ENCODE measurements at regions not wholly inside any gene's neighbourhood (a gene's known extent, or its start where the extent isn't known, plus 50 kb on each side); places are given as distances from the start of the nearest gene placed in this dataset.
"Not testable (repeated sequence)": the region's sequence is repeated elsewhere in the genome, so short reads cannot be mapped to it uniquely, and the experiment has no call there.

DNA sequence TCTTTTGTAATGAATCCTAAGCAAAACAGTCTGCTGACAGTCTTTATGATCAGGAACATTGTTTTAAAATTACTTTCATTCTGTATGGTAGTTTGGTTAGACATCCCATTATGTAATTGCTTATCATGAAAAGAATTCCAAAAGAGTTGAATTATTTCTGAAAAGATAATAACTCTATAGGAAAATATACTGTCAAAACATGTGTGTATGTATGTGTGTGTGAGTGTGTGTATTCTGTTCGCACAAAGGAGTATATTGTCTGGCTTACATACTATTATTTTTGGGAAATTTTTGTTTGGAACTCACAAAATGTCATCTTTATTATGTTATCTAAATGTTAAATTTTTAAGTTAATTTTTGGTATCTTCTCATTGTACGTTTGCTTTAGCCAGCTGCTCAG, 1075.9 kb downstream of the ZPLD1 start:
- DNase-seq = no peak

DNA sequence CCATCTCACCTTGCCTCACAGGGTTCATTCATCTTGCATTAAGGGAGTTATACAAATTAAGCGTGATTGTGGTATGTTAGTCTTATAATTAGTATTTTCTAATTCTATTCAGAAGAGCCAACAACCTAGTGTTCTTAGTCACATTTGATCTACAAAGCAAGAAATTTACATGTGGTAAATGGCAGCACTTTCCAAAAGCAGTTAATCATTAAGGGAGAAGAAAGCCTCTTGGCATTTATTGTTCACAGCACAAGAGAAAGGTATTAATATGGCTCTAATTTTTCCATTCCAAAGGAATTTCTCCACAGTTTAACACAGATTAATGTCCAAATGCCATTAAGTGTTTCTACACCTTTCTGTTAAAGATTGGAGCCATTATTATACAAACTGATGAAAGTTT, 1077.1 kb downstream of the ZPLD1 start:
- DNase-seq = no peak

DNA sequence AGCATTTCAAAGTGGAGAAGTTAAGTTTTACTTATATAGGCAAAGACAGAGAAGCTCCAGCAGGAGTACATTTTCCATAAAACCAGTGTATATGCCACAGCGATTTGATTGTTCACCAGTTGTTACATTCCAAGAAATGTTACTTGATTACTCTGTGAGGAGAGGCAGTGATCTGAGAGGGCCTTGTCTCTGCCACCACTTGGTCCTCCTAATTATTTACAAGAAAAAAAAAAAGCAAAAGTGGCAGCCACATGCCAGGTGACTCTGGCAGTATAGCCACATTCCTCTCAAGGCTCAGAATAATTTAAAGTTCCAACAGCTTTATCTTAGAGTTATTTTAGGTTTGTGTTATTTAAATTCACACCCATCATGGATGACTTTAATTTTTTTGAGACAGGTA, 1077.8 kb downstream of the ZPLD1 start:
- no peak for DNase-seq

DNA sequence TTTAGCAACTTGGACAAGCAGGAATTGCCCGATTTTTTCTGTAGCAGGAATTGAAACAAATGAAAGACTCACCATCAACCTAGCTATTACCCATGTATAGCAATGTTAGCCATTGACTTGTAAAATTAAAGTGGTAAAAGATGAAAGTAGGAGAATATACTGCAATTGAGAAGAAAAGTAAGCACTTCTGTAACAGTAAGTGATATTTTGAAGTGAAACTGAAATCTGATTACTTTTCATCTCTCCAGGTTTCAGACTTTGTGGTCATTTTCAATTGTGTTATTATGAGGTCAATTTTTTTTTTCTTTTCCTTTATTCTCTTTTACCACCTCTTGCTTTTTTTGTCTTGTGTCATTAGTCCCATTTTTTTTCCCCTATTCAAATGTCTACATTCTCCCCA, 1078.2 kb downstream of the ZPLD1 start:
- no peak for DNase-seq

DNA sequence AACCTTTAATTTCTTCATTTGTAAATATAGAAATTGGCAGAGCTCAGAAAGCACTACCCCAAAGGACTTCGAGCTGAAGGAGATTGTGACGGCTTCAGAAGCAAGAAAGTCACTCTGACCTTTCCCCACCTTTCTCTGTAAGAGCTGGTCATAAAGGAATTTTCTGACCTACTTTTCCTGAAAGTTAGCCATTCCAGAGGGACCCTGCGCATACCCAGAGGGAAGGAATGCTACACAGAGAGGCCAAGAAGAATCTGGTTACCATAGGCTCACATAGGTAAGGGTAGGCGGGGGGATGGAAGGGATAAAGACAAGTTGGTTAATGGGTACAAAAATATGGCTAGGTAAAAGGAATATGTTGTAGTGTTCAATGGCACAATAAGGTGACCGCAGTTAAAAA, 1080.3 kb downstream of the ZPLD1 start:
- DNase-seq = no peak

DNA sequence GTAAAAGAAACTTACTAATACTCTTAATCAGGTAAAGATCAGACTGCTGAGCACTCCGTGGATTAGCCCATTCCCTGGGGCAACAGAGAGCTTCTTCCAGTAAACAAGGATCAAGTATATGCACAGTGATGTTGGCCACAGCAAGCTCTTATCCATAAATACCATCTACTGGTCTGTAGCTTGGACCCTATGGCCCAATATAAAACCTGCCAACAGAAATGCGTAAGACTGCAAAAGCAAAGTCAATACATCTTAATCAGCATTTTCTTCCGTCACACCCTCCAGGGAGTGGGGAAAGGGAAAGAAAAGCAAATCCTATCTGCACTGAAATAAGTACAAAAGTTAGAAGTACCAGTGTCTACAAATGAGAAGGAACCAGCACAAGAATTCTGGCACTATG, 1082.1 kb downstream of the ZPLD1 start:
- DNase-seq = no peak

DNA sequence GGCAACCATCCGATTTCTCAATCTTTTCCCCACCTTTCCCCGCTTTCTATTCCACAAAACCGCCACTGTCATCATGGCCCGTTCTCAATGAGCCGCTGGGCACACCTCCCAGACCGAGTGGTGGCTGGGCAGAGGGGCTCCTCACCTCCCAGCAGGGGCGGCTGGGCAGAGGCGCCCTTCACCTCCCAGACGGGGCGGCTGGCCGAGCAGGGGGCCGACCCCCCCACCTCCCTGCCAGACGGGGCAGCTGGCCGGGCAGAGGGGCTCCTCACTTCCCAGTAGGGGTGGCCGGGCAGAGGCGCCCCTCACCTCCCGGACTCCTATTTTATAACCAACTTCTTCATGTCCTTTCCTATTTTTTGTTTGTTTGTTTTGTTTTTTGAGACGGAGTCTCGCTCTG, 1096.5 kb downstream of the ZPLD1 start:
- not testable (repeated sequence) for DNase-seq

DNA sequence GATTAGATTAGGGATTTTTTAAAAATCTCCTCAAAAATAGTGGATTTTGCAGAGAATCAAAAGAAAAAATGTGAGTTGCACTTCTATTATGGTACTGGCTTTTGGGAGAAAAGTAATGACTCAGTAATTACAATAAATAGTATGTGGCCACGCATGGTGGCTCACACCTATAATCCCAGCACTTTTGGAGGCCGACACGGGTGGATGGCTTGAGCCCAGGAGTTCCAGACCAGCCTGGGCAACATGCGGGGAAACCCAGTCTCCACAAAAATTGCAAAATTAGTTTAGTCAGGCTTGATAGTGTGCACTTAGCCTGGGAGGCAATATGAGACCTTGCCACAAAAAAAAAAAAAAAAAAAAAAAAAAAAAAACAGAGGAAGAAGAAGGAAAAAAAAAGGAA, 1098.2 kb downstream of the ZPLD1 start:
- DNase-seq = no peak

DNA sequence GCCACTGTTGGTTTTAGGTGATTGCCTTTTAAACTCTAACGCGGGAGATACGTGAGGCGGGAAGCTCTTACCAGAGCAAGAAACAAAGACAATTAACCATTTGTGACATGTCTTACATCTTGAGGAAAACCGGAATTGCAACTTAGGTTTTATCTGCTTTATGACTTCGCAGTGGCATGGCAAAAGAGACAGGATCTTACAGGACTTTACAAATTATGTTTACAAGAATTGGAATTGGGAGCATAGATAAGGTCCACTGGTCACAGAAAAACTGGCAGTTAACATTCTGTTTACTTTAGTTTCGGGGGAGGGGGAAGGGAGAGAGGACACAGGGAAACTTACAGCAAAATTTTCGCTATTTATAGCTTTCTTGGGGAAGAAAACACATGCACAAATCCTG, 1119.6 kb downstream of the ZPLD1 start:
- DNase-seq = no peak

DNA sequence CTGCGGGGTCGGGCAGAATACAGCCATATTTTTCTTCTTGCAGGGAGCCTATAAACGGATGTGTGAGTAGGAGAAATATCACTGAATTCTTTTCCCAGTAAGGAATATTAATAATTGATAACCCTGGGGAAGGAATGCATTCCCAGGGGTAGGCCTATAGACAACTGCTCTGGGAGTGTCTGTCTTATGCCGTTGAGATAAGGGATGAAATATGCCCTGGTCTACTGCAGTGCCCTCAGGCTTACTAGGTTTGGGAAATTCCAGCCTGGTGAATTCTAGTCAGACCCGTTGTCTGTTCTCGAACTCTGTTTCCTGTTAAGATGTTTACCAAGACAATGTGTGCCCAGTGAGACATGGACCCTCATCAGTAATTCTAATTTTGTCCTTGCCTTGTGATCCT, 1129.3 kb downstream of the ZPLD1 start:
- DNase-seq = not testable (repeated sequence)

DNA sequence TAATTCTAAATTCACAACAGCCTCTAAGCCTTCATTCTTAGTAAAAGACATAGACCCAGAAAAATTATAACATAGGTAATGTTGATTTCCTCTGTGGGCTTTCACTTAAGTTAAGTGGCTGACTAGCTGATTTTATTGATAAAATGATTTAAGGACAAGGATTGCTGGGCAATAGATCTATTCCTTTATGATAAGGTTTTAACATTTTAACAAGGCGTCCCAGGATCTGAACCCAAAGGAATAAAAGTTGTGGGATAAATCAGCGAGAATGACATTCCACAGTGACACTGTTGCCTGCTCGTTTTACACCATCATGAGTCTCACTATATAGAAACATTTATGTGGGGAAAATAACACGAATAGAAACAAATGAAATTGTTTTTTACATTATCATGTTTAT, 1151.0 kb downstream of the ZPLD1 start:
- no peak for DNase-seq

DNA sequence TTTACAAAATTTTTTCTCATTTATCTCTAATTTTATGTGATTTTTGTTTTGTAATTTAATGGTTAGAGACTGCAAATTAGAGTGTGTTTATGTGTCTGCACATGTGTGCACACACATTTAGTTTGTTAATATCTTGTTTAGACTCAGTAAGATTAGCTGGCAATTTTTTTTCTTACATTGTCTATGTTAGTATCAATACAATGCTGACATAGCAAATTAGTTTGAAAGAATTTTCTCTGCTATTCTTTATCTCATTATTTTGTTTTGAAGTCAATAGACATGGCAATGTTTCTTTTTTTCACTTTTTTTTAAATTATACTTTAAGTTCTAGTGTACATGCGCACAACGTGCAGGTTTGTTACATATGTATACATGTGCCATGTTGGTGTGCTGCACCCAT, 1155.0 kb downstream of the ZPLD1 start:
- no peak for DNase-seq

DNA sequence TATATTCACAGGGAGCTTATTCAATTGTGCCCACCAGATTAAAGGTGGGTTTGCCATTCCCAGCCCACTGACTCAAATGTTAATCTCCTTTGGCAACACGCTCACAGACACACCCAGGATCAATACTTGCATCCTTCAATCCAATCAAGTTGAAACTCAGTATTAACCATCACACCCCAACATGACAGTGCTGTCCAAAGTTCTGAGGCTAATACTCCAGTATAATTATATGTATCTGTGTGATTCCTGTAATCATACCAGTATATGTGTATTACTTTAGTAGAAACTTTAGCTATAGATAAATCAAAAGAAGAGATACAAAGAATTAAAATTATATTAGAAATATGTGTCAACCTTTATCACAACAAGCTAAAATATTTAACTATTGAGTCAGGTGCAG, 1166.0 kb downstream of the ZPLD1 start:
- no peak for DNase-seq

DNA sequence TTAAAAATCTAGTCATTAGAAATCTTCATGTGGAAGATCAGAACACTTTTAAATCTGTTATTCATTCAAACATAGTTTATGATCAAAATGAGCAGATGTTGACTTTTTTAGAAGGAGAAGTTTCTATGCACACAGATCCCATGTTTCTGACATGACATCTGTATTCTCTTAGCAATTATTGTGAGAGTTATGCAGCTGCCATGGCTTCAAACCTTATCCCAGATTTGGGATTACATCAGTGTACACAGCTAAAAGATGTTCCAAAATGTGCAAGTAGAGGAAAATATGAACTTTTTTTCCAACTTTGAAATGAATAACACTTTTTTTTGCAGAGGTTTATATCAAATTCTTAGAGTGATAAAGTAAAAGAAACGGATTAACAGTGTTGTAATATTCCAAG, 1166.9 kb downstream of the ZPLD1 start:
- DNase-seq = no peak

DNA sequence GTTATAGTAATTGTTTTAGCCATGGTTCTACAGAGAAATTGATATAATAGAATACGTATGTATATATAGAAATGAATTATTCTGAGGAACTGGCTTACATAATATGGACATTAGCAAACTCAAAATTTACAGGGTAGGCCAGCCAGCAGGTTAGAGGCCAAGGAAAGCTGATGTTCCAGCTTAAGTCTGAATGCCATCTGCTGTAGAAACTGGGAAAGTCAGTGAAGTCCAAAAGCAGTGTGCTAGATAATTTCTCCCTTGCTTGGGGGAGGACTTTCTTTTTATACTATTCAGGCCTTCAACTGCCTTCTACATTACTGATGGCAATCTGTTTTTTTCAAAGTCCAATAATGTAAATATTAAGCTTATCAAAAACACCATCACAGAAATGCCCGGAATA, 1174.7 kb downstream of the ZPLD1 start:
- DNase-seq = peak; percentile 1

DNA sequence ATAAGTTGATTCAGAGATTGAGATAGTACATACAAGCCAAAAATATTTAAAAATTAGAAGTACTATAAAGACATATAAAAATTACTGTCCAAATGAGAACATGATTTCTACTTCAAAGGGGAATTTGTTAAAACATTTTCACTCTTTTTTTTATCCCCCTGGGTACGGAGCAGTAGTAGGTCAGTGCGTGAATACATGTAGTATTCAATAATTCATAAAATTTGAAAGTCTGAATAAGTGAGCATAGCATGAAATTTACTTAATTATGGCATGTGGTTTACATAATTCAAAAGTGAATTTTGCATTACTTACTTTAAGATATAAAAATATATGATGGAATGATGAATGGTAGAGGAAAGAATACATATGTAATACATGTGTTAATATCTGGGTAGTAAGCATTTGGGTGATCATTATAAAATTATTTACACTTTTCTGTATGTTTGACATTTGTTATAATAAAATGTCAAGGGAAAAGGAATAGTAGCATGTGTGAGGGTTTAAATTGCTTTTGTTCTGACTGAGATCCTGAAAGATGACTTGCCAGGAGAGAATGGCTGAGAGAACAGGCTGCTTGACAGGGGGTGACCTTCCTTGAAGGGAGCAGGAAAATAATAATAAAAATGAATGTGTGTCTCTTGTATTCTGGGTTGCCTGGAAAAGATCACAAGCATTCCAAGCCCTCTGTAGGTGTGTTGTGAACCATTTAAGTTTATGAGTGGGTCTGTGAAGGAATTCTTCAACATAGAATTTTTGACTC, 1178.8 kb downstream of the ZPLD1 start:
- DNase-seq = no peak

DNA sequence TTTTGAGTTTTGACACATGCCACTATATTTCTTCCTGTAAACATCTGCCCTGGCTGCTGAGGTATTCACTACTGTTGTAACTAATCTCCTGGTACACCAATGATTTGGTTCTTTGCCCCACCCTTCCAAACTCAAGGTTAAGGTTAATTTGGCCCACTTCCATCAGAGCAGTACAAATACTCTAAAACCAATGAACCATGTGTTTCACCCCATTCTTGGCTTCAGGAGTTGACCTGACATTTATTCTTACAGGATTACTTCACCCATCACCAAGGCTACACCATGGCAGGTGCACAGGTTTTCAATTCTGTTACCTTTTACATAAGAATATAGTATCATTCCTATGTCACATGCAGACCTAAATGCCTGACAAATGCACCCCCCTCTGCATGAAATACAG, 1179.9 kb downstream of the ZPLD1 start:
- no peak for DNase-seq

DNA sequence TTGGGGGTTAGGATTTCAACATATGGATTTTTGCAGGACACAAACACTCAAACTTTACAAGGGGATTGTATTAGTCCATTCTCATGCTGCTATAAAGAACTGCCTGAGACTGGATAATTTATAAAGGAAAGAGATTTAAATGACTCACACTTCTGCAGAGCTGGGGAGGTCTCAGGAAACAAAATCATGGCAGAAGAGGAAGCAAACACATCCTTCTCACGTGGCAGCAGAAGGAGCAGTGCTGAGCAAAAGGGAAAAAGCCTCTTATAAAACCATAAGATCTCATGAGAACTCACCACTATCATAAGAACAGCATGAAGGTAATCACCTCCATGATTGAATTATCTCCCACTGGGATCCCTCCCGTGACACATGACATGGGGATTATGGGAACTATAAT, 1183.1 kb downstream of the ZPLD1 start:
- no peak for DNase-seq

DNA sequence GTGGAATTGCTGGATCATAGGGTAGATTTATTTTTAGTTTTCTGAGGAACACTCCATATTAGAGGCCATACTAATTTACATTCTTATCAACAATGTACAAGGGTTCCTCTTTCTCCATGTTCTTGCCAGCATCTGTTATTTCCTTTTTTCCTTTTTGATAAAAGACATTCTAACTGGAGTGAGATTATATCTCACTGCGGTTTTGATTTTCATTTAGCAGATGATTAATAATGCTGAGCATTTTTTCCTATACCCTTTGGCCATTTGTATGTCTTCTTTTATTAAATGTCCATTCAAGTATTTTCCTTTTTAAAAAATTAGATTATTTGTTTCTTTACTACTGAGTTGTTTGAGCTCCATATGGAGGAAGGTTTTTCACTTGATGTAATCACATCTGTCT, 1189.5 kb downstream of the ZPLD1 start:
- no peak for DNase-seq

DNA sequence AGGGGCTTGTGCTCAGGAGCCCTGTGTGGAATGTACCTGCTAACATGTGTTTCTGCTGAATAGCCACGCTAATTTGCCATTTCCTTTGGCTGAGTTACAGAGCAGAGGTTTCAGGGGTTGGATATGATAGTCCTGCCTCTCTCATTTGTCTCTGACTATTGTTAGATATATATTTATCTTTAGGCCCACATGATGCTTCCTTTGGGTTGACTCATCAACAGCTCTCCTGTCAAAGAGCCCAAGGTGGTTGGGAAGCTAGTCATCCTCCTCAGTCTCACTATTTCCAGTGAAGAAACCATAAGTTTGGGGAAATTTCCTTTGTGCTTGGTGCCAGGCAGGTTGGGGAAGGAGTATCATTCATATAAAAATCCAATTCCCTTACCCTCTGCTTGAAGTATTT, 1194.6 kb downstream of the ZPLD1 start:
- no peak for DNase-seq

DNA sequence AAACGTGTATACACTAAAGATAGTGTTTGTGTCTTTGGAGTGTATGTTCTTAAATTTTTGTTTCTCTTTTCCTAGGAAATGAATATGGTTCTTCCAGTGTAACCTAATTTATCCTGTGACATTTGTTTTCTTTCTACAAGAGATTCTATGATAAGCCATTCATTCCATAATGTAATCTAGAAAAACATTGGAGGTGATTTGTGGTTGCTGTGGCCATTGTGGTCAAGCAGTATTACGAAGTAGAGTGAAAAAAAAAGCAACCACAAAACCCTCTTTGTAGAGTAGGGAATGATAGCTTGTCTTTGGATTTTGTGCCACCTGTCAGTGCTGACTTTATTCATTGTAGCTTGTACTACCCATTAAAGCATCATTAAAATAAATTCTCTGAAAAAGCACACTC, 1209.6 kb downstream of the ZPLD1 start:
- no peak for DNase-seq

DNA sequence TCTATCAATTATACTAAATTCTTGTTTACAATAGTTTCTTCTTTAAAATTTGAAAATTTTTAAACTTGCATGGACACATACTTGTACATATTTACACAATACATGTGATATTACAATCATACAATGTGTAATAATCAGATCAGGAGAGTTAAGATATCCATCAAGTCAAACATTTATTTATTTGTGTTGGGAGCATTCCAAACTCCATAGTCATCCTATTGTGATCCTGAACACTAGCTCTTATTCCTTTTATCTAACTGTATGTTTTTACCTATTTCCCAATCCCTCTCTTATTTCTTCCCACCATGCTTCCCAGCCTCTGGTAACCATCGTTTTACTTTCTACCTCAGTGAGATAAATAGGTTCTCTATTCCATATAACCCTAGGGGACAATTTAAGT, 1219.2 kb downstream of the ZPLD1 start:
- no peak for DNase-seq

DNA sequence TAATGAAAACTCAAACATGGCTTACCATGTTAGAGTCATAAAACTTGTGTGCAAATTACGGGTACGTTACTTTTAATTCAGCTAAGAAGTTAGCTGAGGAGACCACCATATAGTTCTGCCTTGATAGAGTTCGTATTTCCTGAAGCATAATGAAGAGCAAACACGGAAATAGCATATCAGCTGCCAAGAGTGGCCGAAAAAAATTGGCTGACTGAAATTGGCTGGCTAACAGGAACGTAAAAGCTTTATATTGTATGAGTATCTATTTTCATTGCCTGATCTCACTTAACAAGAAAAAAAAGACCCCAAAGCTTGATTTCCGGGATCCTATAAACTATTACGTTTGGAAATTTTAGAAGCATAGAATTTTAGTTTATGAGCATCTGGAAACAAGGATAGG, 1222.9 kb downstream of the ZPLD1 start:
- no peak for DNase-seq

DNA sequence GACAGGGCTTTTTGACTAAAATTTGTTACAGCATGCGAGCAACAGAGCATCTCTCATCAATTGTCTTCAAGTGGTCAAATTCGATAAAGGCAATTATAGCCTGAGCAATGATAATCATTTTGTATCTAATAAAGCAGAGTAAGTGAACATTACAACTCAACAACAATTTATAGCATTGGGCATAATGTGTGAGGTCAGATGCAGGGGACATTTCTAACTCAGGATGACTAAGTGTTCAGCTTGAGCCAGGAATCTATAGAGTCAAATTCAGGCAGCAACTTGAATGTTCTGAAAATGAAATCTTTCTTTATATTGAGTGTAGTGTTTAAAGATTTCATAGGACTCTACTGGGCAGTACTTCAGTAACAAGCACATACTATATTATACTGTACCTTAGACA, 1226.0 kb downstream of the ZPLD1 start:
- DNase-seq = no peak

DNA sequence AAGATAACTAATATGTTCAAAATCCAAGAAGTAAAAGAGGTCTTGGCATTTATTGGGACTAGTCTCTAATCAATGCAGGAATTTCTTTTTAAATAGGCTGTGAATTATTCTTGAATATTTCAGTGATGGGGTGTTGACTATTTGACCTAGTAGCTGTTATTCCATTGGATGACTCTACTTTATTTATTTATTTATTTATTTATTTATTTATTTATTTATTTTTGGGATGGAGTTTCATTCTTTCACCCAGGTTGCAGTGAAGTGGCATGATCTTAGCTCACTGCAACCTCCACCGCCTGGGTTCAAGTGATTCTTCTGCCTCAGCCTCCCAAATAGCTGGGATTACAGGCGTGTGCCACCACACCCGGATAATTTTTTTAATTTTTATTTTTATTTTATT, 1227.8 kb downstream of the ZPLD1 start:
- no peak for DNase-seq
